GM18951 (cell line): ENCODE measurements at regions not wholly inside any gene's neighbourhood (a gene's known extent, or its start where the extent isn't known, plus 50 kb on each side); places are given as distances from the start of the nearest gene placed in this dataset.
"Not testable (repeated sequence)": the region's sequence is repeated elsewhere in the genome, so short reads cannot be mapped to it uniquely, and the experiment has no call there.

Experiments used
- POLR2A ChIP-seq: IDR thresholded peaks from 4 replicates; pipeline ENCODE4 v1.6.1; 2011; ENCODE audit warnings: mild to moderate bottlenecking; ENCODE audit not compliant: insufficient read length, insufficient read depth; ENCODE audit errors: extremely low read depth
- in situ Hi-C: fragments of 300-500 bp; cut with MboI; formaldehyde crosslinking; loops from one replicate; pipeline ENCODE4 v1.12.0; 2022; ENCODE audit warnings: low sequenced_read_pairs, mixed read lengths, inconsistent platforms; ENCODE audit not compliant: unreplicated experiment

DNA sequence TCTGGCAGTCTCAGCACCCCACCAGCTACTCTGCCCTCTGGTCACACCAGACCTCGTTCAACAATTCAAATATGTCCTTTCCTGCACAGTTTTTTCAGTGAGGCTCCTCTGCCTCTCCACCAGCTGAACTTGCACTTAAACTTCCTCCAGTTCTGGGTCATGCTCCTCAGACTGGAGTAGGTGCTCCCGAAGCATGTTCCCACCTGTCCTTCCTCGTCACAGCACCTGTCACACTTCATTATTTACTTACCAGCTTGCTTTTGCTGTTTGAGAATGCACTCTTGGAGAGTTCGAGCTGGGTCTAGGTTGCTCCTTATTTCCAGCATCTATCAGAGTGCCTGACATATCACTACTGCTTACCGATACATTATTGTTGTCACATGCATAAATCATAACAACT, 144.8 kb upstream of the TTC29 start:
- TF ChIP-seq POLR2A = no peak
- in situ Hi-C loops = loop anchor here (25.0 kb wide), 1 partner anchor 828 kb away; no protein-coding TSS in a partner anchor

DNA sequence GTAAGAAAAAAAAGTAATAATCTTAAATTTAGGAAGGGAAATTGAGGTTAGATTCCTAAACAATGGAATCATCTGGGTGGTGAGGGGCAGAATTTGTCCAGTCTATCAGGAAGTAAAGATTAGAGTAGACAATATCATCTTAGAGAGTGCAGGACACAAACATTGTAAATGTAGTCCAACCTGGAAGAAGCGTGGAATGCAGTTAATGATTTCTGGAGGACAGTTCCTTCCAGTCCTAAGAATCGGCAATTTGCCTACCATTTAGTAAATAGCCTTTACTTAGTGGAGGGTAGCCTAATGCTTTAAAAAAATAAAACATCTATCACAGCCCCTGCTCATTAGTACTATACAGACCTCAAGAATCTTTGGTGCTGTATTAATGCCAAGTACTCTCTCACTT, 147.5 kb upstream of the TTC29 start:
- in situ Hi-C loops = loop anchor here (25.0 kb wide), 1 partner anchor 831 kb away; no protein-coding TSS in a partner anchor
- TF ChIP-seq POLR2A = no peak

DNA sequence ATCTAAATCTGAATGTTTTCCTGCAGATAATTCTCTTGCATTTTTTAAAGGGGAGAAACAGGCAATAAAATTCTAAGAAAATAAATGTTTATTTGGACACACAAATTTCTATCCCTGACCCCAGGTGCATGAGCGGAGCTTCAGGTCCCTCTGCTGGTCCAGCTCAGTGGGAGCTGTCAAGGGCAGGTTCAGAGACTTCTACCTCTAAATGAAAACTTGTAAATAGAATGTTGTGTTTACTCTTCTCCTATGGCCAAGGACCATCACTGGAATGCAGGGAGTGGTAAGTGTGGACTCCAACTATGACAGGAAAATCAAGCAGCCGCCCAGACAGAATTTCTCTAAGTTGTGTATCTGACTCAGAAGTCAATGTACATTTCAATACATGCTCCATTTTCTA, 148.6 kb upstream of the TTC29 start:
- TF ChIP-seq POLR2A = no peak
- in situ Hi-C loops = loop anchor here (25.0 kb wide), 1 partner anchor 832 kb away; no protein-coding TSS in a partner anchor

DNA sequence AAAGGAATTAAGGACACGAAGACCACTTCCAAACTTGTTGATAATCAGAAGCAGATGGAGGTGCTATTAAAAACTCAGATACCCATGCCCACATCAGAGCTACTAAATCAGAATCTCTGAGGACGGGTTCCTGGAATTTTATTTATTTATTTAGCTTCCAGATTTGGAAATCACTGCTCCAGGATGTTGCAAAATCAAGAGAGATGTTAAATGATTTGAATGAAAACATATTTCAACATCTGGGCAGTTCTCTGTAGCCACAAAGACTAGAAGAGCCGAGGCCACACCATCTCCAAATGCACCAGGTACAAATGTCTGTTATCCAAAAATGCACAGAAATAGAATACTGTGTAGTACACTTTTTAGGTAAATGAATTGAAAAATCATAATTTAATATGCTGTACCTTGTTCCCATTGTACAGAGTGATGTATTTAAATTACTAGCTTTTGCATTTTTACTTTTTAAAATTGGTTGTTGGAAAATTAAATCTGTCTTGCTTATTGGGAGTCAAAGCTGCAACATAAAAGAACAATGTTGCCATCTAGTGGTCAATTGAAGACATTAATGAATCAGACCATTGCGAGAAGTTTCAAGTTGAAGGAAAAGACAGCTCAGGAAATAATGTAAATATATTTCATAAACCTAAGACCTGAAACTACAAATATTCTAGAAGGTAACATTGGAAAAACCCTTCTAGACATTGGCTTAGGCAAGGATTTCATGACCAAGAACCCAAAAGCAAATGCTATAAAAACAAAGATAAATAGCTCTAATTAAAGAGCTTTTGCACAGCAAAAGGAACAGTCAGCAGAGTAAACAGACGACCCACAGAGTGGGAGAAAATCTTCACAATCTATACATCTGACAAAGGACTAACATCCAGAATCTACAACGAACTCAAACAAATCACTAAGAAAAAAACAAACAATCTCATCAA, 151.3 kb upstream of the TTC29 start:
- in situ Hi-C loops = loop anchor here (25.0 kb wide), 1 partner anchor 835 kb away; no protein-coding TSS in a partner anchor

DNA sequence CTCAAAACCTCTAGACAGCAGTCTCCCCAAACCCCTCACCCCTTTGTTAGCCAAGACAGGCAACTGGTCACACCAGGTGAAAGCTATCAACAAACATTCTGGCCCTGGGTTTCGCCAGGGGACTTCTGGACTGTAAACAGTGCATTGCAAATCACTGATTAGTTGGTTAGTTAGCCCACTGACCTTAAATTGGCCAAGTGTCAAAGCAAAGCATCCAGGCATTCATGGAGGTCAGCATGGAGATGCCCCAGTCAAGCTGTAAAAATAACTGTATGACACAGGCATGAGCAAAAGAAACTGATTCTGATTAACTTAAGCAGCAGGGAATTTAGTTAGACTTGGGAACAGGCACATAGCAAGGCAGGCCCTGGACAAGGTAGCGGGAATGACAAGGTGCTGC, 156.0 kb upstream of the TTC29 start:
- in situ Hi-C loops = loop anchor here (10.0 kb wide), 1 partner anchor 87 kb away; no protein-coding TSS in a partner anchor
- no peak for TF ChIP-seq POLR2A

More for the DNA sequence above, 151.3 kb upstream of the TTC29 start:
- no peak for TF ChIP-seq POLR2A

DNA sequence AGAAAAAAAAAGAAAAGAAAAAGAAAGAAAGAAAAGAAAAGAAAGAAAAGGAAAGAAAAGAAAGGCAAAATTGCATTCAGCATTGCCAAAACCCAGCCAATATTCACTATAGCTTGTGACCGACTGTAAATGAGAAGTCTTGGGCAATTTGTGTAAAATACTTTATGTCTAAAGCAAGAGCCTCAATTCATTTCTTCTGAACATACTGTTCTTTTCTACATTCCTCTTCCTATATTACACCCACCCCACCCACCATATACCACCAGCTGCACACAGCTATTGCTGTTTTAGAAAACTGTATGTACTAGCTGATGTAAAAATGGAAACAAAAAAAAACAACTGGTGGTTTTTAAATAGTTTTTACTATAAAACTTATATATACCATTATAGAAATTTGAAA, 156.9 kb upstream of the TTC29 start:
- TF ChIP-seq POLR2A = no peak
- in situ Hi-C loops = loop anchor here (10.0 kb wide), 1 partner anchor 88 kb away; no protein-coding TSS in a partner anchor

DNA sequence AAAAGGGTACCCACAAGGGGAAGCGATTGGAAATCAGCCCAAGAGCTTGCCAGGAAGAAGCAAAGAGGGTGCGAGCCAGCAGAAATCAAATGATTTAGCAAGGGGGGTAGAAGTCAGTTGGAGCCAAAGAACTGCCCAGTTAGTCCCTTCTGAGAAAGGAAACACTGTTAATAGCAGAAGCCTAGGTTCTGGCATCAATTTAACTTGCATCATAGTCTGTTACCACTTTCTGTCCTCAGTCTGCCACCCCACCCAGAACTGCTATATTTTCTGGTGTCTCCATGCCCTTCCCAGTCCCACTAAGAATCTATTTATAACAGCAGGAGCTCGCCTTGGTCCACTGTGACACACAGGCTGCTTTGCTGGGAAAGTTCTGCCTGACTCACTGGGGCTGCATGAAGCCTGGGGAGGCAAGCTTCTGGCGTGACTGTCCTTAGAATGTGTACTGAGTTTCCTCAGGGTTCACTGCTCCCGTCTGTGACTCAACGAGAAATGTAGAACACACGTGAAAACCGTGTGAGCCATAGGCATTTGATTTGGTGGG, 157.8 kb upstream of the TTC29 start:
- TF ChIP-seq POLR2A = no peak
- in situ Hi-C loops = loop anchor here (10.0 kb wide), 1 partner anchor 89 kb away; no protein-coding TSS in a partner anchor

DNA sequence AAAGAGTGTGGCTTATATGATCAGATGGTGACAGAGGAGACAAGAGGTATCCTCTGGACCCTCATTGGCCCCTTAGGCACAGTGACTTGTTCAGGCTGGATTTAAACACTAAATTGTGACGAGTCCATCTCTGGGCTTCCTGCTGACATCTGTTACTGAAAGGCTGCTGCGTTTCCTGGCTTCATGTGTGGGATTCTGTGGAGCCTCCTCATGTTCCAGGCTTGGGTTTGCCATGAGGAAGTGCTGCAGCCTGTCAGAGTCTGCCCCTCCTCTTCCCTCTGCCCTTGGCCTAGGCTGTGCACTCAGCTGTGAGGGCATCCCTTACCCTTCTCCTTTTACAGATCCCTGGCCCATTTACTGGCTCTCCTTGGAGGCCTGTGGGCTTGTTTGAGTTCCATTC, 159.1 kb upstream of the TTC29 start:
- TF ChIP-seq POLR2A = no peak
- in situ Hi-C loops = loop anchor here (10.0 kb wide), 1 partner anchor 90 kb away; no protein-coding TSS in a partner anchor

DNA sequence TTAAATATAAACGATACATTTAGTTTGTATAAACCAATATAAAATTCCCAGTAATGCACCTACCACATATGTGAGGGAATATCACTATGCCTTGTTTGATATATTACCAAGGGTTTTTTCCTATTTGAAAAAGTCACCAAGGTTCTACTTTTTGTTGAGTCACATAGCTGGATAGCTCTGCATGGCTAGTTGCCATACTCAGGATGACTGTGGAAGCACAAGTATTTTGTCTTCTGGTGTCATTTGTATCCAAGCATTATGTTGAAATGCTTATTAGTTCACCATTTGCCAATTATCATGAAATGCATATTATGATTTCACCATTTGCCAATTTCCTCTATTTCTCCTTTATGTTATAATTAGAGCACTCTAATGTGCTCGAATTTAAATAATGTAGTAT, 162.7 kb upstream of the TTC29 start:
- in situ Hi-C loops = loop anchor here (10.0 kb wide), 1 partner anchor 94 kb away; no protein-coding TSS in a partner anchor
- TF ChIP-seq POLR2A = no peak

DNA sequence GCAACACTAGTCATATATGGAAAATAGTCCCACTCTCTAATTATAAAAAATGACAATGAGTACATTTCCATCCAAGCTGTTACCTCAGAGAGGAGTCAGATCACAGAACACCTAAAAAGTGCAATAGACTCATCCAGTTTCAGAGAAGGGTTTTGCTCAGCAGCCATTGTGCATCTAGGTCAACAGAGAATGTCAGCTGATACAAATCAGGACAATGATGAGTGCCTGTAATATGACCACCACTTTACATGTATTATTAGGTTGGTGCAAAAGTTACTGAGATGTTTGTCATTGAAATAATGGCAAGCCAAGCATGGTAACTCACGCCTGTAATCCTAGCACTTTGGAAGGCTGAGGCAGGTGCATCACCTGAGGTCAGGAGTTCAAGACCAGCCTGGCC, 164.1 kb upstream of the TTC29 start:
- TF ChIP-seq POLR2A = no peak
- in situ Hi-C loops = loop anchor here (10.0 kb wide), 1 partner anchor 95 kb away; no protein-coding TSS in a partner anchor

DNA sequence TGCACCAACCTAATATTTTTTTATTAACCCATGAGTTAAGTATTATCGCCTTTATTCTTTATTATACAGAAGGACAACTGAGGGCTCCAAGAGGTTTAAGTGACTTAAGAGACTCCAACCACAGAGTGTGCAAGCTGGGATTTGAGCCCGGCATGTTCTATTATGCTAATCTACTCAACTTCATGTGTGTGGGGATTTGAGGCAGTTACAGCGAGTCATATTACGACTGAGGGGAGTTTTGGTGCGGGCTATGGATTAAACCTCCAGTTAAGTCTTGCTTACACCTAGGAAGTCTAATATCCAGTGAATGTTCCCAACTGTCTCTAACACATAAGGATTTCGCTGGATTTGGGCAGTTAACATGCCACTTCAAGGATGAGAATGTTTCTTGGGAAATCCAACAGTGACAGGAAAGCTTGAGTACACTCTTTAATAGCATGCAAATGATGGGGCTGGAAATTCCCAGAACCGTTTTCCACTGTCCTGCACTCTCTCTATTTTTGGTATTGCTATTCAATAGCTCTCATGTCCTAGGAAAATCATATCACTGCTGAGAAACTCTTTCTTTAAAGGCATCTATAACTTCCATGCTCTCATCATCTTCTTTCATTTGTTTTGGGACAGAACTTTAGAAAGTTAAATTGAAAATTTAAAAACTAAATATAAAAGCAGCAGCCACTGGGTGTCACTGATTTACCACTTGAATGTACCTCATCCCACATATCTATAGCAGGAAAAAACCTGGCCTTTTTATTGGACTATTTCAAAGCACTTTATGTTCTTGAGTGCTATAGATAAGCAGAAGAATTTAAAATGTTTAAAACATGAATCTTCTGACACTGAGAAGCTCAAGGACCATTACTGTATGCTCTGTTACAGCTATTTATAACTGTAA, 165.1 kb upstream of the TTC29 start:
- no peak for TF ChIP-seq POLR2A
- in situ Hi-C loops = no loop called here

DNA sequence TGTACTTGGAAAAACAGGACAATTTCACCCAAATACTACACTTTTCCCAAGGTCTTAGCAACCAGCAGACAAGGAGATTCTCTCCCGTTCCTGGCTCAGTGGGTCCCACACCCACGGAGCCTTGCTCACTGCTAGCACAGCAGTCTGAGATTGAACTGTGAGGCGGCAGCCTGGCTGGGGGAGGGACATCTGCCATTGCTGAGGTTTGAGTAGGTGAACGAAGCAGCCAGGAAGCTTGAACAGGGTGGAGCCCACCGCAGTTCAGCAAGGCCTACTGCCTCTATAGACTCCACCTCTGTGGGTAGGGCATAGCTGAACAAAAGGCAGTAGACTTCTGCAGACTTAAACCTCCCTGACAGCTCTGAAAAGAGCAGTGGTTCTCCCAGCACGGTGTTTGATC, 166.5 kb upstream of the TTC29 start:
- in situ Hi-C loops = not testable (repeated sequence)

DNA sequence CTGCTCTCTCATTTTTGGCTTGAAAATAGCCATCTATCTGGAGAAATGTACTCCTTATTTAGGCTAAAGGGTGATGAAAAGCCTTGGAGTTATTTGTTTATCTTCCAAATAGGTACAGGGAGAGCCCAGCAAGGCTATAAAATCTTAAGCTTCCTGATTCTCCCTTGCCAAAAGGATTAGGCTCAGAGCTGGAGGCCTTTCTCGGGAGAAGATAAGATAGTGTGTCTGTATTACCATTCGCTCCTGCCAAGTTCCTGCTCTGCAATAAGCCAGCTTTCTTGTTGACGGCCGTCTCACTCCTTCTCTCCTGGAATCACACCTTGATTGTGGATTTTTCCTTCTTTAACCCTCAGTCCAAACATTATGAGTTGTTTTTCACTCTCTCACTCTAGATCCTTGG, 171.8 kb upstream of the TTC29 start:
- in situ Hi-C loops = no loop called here
- TF ChIP-seq POLR2A = no peak
